Amygdala (tissue), 56 donors: ENCODE measurements at regions not wholly inside any gene's neighbourhood (a gene's known extent, or its start where the extent isn't known, plus 50 kb on each side); places are given as distances from the start of the nearest gene placed in this dataset.
"Not testable (repeated sequence)": the region's sequence is repeated elsewhere in the genome, so short reads cannot be mapped to it uniquely, and the experiment has no call there.

Experiments
- DNase-seq, 56 donors: peaks; one replicate each; lab custom pipeline; 2025; lab: John Stamatoyannopoulos, UW

- DNase-seq = no peak
Measured at GRCh38 chr18:55920063-55920462, 332.1 kb upstream of the TCF4 start.

- DNase-seq = no peak
Measured at GRCh38 chr18:55918444-55918843, 330.5 kb upstream of the TCF4 start.

DNA sequence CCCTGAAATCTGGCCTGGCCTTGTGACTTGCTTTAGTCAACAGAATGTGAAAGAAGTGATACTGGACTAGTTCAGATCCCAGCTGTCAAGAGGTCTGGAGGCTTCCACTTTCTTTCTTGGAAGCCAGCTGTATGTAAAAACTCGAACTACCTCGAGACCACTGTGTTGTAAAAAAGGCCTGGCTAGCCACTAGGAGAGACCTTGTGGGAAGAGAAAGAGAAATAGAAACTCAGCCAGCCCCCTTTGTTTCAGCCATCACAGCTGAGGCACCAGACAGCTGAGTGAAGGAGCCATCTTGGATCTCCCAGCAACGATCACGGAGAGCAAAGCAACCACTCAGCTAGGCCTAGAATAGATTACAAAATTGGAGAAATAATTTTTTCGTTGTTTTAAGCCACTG lies 324.9 kb upstream of the TCF4 start:
- DNase-seq = no peak

DNA sequence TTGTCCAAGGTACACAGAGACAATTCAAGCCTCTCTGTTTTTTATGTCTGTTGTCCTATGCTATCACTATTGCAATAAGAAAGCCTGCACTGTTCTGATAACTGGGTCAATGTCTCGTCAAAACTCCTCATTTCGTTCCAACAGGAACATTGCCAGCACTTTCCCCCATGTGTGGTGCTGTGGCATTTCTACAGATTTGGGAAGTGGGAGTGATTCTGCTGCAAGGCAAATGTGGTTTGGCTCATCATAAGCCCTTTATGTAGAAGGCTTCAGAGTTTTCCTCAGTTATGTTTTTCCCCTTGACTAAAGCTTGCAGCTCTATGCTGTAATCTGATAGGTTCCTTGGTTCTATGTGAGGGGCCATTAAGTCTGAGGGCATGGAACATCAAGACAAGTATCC lies 324.1 kb upstream of the TCF4 start:
- DNase-seq = peak in 1 of 56 donors; percentile 4

DNA sequence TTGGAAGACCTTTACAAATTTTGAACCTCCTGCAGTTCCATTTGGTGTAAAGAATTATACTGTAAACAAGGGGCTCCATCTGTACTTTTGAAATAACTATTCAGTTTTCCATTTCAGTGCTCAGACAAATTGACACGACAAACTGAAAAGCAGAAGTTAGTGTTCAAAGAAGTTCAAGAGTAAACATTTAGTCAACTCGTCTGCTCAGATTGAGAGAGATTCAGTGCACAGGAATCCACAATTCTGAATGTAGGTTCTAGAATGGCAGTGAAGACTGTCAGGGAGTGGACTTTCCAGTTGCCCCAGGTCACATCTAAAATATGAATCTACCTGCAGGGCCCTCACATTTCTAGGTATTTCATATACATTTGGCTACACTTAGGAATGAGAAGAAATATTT lies 322.3 kb upstream of the TCF4 start:
- no peak for DNase-seq

GRCh38 chr18:55908901-55909366 lies 320.9 kb upstream of the TCF4 start:
- no peak for DNase-seq

GRCh38 chr18:55907453-55908175 lies 319.6 kb upstream of the TCF4 start:
- no peak for DNase-seq

GRCh38 chr18:55906536-55906935 lies 318.5 kb upstream of the TCF4 start:
- DNase-seq = no peak

- DNase-seq = no peak
Measured at GRCh38 chr18:55903911-55904310, 315.9 kb upstream of the TCF4 start.

- DNase-seq = no peak
Measured at GRCh38 chr18:55900380-55900779, 312.4 kb upstream of the TCF4 start.

- DNase-seq = no peak
Measured at GRCh38 chr18:55897091-55897689, 309.2 kb upstream of the TCF4 start.

- no peak for DNase-seq
Measured at GRCh38 chr18:55893948-55894347, 306.0 kb upstream of the TCF4 start.

DNA sequence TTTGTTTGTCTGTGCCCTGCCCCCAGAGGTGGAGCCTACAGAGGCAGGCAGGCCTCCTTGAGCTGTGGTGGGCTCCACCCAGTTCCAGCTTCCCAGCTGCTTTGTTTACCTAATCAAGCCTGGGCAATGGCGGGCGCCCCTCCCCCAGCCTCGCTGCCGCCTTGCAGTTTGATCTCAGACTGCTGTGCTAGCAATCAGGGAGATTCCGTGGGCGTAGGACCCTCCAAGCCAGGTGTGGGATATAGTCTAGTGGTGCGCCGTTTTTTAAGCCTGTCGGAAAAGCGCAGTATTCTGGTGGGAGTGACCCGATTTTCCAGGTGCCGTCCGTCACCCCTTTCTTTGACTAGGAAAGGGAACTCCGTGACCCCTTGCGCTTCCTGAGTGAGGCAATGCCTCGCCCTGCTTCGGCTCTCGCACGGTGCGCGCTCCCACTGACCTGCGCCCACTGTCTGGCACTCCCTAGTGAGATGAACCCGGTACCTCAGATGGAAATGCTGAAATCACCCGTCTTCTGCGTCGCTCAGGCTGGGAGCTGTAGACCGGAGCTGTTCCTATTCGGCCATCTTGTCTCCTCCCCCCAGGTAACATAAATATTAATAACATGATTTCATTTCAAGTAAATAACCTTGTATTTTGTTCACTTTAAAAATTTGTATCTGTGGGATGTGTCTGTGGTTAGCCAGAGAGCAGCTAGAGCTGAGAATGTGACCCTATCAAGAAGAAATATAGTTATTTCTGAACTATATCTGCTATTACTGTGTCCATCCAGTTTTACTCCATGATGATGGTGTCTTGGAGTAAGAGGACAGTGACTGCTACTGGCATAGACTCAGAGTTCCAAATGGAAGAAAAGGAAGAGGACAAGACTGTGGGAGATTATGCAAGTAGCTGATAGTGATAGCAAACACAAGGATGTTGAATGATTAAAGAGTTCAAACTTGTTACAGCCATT lies 305.1 kb upstream of the TCF4 start:
- DNase-seq = not testable (repeated sequence)

DNA sequence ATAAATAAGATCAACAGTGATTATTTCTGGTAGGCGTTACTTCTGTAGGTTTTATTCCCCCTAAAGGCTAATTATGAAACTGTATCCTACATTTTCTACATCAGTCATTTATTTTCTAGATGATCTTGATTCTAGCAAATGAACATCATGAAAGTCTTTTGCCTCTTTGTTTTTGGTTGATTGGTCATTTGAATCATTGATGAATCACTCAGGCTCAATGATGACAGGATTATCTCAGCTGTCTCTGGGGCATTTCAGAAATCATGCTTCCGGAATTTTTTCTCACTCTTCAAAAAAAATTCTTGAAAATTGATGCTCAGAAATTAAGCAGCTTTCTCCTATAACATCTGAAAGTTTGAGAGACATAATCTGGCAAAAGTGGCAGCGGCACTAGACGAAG lies 298.9 kb upstream of the TCF4 start:
- no peak for DNase-seq

GRCh38 chr18:55884498-55884897 lies 296.5 kb upstream of the TCF4 start:
- DNase-seq = no peak

DNA sequence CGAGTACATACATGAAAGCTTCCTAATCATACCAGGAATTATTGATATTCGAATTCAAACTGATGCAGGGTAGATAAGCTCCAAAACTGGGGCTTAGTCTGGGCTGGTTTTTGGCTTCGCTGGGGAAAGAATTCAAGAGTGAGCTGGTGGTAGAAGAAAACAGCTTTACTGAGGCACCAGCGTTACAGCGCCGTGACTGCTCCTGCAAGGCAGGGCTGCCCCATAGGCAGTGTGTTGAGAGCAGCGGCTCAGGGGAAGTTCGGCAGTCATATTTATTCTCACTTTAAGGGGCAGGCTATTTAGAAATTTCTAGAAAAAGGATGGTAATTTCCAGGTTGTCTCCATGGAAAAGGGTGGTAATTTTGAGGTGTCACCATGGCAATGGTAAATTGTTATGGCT lies 292.6 kb upstream of the TCF4 start:
- no peak for DNase-seq

DNA sequence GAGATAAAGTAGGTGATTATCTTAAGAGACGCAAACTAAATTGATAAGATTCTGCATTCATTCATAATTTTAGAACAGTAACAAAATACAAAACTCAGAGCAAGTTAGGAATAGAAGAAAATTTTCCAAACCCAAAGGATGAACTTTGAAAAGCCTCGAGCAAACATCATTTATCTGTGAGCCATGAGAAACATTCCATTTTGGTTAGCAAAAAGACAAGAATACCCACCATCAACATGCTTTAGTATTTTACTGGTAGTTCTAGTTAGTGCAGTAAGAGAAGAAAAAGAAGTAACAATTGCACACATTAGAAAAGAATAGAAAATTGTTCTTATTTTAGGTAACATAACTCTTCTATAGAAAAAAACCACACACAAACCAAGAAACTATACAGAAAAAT lies 291.3 kb upstream of the TCF4 start:
- no peak for DNase-seq

- DNase-seq = no peak
Measured at GRCh38 chr18:55878224-55878623, 290.2 kb upstream of the TCF4 start.

DNA sequence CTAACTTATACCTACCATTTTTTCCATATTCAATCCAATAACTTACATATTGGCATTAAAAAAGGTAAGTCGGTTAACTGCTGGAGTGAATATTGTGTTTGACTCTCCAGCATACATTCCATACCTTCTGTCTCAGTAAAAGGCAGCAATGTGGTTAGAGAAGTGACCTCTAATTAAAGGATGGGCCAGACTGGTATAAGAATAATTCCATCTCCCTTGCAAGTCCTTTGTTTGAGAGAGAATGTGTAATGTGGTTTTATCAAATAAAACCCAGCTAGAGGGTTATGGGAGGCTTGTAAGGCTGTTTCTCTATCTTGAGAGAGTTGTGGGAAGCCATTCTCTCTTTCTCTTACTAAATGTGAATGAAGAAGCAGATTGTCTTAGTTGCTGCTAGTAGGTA lies 289.3 kb upstream of the TCF4 start:
- no peak for DNase-seq

DNA sequence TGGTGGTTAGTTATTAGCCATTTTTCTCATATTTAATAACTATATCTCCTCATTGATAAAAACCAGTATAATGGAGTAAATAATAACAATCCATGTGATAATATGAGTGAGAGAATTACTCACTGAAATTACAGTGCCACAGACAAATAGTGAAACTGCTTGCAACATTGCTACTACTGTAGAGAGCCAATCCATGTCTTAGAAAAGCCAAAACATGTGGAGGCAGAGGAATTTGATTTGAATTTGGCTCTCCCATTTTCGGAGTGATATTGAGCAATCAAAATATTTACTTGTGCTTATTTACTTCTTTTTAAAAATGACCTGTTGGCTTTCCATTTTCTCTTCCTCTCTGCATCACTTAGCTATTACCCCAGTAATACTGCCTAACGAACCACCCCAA lies 288.3 kb upstream of the TCF4 start:
- no peak for DNase-seq

DNA sequence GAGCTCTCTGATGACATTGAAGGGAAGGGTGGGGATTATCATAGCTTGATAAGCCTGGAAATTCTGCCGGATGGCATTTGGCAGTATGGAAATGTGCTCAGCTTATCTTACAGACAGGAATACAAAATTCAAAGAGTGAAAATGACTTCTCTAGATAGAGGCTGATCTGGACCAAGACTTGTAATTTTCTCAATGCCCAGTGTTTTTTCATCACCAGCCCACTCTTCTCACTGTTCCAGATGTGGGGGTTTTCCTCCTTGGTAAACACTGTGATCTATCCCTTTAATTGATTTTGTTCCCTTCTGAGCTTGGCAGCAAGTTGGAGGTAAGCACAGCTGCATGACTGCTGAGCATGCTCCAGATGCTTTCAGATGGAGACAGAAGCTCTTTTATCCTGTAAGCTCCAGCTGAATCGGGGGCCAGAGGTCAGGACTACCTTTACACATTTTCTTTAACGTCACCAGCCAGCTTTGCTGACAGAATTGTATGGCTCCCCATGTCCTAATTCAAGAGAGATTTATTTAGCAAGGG lies 287.4 kb upstream of the TCF4 start:
- DNase-seq = peak in 25 of 56 donors; percentile 3 to 54 (median 27)
